HG03571 (cell line): ENCODE measurements at regions not wholly inside any gene's neighbourhood (a gene's known extent, or its start where the extent isn't known, plus 50 kb on each side); places are given as distances from the start of the nearest gene placed in this dataset.

ENCODE experiments used
- ATAC-seq: cut with Tn5 transposase; IDR thresholded peaks from one replicate; pipeline ENCODE4 v1.9.1; 2021; ENCODE audit not compliant: unreplicated experiment

- no peak for ATAC-seq
Measured at GRCh38 chr3:107028086-107028485, 349.2 kb upstream of the CCDC54 start.

DNA sequence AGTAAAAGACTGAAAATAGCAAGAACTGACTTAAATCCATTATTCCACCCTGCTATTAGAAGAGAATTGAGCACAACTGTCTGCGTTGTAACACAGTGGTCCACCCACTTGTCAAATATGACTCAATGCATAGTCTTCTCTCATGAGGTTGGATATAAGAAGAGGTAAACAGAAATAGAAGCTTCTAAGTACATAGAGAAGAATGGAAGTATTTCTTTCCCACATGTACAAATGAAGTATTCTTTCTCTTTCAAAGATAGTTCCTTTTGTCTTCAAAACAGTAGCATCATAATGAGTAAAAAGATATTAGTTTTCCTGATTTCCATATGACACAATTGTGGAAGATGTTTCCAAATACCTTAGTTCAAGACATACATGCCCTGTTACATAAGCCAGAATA lies 348.6 kb upstream of the CCDC54 start:
- no peak for ATAC-seq

DNA sequence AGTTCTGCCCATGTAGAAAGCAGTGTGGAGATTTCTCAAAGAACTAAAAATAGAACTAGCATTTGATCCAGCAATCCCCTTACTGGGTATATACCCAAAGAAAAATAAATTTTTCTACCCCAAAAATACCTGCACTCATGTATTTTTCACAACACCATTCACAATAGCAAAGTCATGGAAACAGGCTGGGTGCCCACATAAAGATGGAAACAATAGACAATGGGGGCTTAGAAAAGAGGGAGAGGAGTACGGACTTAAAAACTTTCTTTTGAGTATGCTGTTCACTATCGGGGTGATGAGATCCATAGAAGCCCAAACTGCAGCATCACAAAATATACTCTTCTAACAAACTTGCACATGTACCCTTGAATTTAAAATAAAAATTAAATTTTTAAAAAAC lies 345.1 kb upstream of the CCDC54 start:
- ATAC-seq = no peak

DNA sequence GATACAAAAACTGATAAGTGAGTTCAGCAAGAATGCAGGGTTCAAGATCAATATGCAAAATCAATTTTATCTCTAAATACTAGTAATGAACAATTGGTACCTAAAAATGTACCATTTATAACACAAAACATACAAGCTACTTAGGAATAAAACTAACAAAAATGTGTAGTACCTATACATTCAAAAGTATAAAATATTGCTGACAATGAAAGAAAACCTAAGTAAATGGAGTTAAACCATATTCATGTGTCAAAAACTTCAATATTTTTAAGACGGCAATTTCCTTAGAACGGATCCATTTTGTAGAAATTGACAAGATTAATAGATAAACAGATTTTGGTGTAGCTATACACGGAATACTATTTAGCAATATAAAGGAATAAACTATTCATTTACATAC lies 343.1 kb upstream of the CCDC54 start:
- no peak for ATAC-seq

GRCh38 chr3:107035176-107035575 lies 342.1 kb upstream of the CCDC54 start:
- ATAC-seq = no peak

- no peak for ATAC-seq
Measured at GRCh38 chr3:107044677-107045076, 332.6 kb upstream of the CCDC54 start.

DNA sequence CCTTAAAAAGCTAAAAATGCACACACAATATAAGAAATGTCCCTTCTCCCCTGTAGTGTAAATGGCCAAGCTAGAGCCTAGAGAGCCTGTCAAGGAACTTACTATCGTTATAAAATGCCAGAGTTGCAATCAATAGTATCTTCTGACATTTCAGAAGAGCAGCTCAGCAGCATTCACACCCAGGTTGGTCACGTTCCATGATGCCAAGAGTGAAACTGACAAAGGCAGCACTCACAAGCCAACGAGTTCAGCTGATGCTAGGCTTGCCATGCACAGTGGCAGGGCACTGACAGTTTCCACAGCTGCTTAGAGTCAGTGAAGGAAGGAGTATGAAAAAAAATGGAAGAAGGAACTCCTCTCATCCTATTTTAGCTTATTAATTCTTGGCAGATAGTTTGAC lies 331.4 kb upstream of the CCDC54 start:
- no peak for ATAC-seq

DNA sequence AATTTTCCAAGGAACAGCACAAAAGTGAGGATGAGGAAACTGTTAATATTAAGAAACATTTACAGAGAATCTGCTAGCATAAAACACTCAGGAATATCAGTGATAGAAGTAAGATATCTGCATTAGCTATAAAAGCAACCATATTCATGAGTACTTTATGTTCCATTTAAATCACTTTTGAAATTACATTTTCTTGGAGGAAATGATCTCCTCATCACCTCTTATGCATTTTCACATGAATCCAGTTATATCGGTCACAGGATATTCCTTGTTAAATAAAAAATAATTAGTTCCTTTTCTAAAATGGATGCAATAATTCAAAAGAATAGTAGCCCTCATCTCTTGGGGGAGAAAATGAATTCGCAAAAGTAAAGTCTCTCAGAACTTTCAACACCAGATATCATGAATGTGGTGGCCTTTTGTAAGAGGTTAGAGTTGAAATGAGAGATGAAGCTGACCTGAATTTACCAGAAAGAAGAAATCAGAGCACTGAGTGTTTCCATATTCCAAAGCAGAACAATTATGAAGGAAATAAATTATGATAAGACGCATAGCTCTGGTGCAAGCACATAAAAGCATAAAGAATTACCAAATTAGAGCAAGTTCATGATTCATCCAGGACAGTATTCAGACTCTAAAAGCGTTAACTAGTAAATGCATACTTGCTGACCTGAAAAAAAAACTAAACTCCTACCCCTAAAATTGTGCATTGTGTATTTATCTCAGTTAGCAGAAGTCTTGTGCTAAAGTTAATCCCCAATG lies 321.9 kb upstream of the CCDC54 start:
- no peak for ATAC-seq

- ATAC-seq = no peak
Measured at GRCh38 chr3:107061466-107061865, 315.8 kb upstream of the CCDC54 start.

DNA sequence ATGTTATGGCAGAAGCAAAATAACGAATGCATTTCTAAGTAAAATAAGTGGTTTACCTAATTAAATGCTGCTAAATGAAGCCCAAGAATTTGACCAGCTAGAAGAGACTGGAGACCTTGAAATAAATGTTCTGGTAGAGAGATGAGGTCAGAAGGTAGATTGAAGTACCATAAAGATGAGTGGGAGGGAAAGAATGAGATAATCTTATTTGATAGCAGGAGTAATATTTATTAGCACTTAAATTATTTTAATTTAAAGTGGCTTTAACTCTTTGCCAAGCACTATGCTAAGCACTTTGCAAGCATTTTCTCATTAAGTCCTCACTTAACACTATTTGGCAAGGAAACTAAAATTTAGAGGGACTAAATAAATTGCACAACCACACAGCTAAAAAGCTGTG lies 314.9 kb upstream of the CCDC54 start:
- ATAC-seq = no peak

GRCh38 chr3:107062787-107063186 lies 314.5 kb upstream of the CCDC54 start:
- no peak for ATAC-seq

GRCh38 chr3:107063351-107063750 lies 313.9 kb upstream of the CCDC54 start:
- ATAC-seq = no peak

DNA sequence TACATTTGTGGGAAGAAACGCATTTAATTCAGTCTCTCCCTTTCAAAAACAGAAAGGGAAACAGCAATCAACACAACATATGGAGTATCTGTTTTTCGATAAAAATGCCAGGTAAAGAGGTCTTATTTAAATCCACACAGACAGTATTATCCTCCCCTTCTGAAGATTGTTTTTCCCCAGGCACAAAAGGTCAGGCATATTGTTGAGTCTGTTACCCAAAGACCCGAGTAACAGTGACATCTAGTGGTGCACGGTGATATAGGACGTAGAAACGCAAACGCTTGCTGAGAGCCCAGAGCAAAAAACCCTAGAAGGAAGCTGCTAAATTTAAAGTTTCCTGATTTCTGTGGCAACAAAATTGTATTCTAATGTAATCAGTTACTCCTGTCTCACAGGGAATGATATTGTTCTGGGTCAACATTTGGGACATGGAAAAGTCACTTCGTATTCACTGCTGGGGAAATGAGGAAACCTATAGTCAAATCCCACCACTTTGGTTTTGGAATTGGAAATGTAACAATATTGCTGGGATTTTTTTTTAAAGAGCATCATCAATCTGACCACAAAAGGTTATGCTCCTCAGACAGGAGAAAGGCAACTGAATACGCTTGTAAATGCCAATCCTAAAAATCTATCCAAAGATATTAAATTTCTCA lies 312.7 kb upstream of the CCDC54 start:
- ATAC-seq = peak; percentile 86

DNA sequence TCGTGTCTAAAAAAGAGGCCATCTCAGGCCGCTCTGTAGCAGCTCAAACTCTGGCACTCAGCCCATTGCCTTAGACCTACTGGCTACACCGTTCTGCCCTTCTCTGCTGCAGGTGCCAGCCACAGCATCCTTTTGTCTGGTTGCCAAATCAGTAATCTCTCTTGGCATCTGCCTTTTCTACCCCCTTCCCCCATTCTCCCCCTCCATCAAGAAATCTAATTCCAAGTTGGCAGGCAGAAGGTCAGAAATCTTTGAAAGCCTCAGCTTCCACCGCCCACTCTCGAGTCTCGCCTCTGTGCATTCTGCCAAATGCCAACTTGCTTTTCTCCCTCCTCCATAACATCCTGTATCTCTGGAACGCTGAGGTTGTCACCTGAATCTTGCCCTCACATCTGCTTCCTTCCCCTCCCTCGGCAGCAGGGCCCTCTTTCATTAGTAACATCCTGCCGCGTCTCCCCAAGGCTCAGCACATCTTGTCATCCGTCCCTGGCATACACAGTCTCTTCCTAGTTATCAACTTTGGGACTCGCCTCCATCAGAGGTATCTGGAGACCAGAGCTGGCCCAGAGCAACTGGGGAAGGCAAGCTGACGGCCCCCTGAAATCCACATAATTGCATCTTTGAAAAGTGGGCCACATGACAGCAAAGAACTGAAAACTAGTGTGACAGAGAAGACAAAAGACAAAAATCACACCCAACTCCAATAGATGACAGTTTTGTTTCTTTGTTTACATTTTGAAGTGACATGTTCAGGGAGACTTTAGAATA lies 312.0 kb upstream of the CCDC54 start:
- no peak for ATAC-seq

DNA sequence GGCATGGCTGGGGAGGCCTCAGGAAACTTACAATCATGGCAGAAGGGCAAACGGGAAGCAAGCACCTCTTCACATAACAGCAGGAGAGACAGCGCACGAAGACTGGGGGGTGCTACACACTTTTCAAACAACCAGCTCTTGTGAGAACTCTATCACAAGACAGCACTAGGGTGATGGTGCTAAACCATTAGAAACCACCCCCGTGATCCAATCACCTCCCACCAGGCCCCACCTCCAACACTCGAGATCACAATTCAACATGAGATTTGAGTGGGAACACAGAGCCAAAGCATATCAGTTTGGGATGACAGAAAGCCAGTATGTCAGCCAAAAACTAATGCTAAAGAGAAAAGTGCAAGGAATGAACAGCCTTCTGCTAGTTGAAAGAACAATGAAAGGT lies 309.8 kb upstream of the CCDC54 start:
- no peak for ATAC-seq

- ATAC-seq = no peak
Measured at GRCh38 chr3:107068980-107069379, 308.3 kb upstream of the CCDC54 start.

- no peak for ATAC-seq
Measured at GRCh38 chr3:107076946-107077345, 300.3 kb upstream of the CCDC54 start.

- no peak for ATAC-seq
Measured at GRCh38 chr3:107077391-107077790, 299.8 kb upstream of the CCDC54 start.

DNA sequence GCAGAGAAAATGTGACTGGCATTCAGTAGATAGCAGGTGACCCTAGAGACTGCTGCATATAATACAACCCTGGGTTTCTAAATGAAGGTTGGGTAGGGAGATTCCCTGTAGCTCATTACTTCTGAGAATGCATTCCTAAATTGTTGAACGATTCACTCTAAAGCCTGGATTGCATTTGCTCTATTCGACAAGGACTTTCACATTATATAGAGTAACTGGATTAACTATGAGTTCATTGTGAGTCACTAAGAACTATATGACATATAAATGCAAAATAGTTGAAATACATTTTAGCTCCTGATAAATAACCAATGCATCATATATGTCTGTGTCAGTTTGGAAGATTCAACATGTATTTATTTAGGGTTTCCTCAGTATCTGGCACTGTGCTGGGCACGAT lies 294.7 kb upstream of the CCDC54 start:
- no peak for ATAC-seq

GRCh38 chr3:107085261-107085660 lies 292.0 kb upstream of the CCDC54 start:
- ATAC-seq = no peak

DNA sequence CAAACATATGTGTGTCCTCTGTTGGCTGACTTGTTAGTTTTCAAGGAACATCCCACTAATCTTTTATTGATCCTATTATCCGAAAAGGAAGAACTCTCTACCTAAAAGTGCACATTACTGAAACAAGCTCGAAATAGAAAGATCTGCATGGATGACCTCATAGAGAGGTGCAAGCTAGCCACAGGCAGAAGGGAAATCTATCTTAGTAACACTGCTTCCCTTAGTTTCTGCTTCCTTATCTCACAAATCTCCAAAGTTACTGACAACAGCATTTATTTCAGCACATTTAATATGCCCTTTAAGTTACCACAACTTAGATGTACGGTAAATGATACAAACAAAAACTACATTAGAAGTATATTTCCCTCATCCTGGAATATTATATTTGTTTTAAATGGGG lies 285.1 kb upstream of the CCDC54 start:
- no peak for ATAC-seq

GRCh38 chr3:107098864-107099263 lies 278.4 kb upstream of the CCDC54 start:
- ATAC-seq = no peak
